Kidney (tissue), 13 donors: ENCODE measurements at regions not wholly inside any gene's neighbourhood (a gene's known extent, or its start where the extent isn't known, plus 50 kb on each side); places are given as distances from the start of the nearest gene placed in this dataset.

Source experiments
- DNase-seq, 5 donors: peaks; one replicate each; pipeline ENCODE4 v3.0.0-alpha.2; 2013 to 2020
- FAIRE-seq: peaks from 2 replicates; lab custom pipeline; 2012; peaks lifted over from hg19 to GRCh38; lab: Jason Lieb, UNC
- H3K27ac ChIP-seq, 2 donors: one replicate each; pipeline ENCODE4 v1.7.0; 2013; ENCODE audit warnings: low read depth in 2 of 2, low read length in 2 of 2, inconsistent platforms in 1 of 2
- H3K27me3 ChIP-seq: one replicate; pipeline ENCODE4 v1.7.1; 2013; ENCODE audit warnings: low read length, inconsistent platforms; ENCODE audit not compliant: control insufficient read depth, insufficient read depth
- H3K36me3 ChIP-seq, 3 donors: one replicate each; pipeline versions ENCODE4 v1.7.0 to v1.7.1; 2013; ENCODE audit warnings: low read length in 3 of 3, control low read depth in 1 of 3, inconsistent platforms in 1 of 3; ENCODE audit not compliant: insufficient read depth in 3 of 3, control insufficient read depth in 2 of 3
- H3K4me1 ChIP-seq, 3 donors: one replicate each; pipeline versions ENCODE4 v1.7.0 to v1.7.1; 2013; ENCODE audit warnings: low read length in 3 of 3, inconsistent platforms in 1 of 3, low read depth in 1 of 3; ENCODE audit not compliant: control insufficient read depth in 2 of 3, insufficient read depth in 2 of 3
- H3K4me3 ChIP-seq, 3 donors: one replicate each; pipeline versions ENCODE4 v1.7.0 to v1.8.1; 2013; ENCODE audit warnings: low read length in 3 of 3, control low read depth in 1 of 3, inconsistent platforms in 1 of 3
- H3K9ac ChIP-seq, 3 donors: one replicate each; pipeline versions ENCODE4 v1.7.0 to v1.7.1; 2013; ENCODE audit warnings: low read length in 3 of 3, control low read depth in 1 of 3, inconsistent platforms in 1 of 3
- H3K9me3 ChIP-seq, 3 donors: one replicate each; pipeline versions ENCODE4 v1.7.0 to v1.7.1; 2013; ENCODE audit warnings: low read length in 3 of 3, control low read depth in 1 of 3, inconsistent platforms in 1 of 3; ENCODE audit not compliant: control insufficient read depth in 2 of 3, insufficient read depth in 1 of 3
- intact Hi-C: fragments of 100-400 bp; cut with DNase I; formaldehyde crosslinking; loops from one replicate; pipeline ENCODE4 v1.11.1; 2022
- TF ChIP-seq, protein P1 (sequence below): IDR thresholded peaks from 3 replicates; pipeline ENCODE4 v1.5.1; 2012; ENCODE audit warnings: mild to moderate bottlenecking, moderate library complexity, borderline replicate concordance; ENCODE audit not compliant: insufficient read depth; ENCODE audit errors: extremely low read depth
- donor health status: control.
- donor health status: control.
- donor health status: control.
- donor health status: control.
- donor health status: control.
- donor health status: DM: yes; HTN: yes; CAD: no.
- donor health status: Normal renal cell carcinoma (clear cell type).

- intact Hi-C loops: no loop called here
- DNase-seq (no peak), FAIRE-seq (no peak)
- no peaks in the 10 kb centered on the region for H3K27me3 ChIP-seq
- H3K9ac ChIP-seq: no peak overlapping the region
- no peaks in the 10 kb centered on the region for H3K36me3 ChIP-seq
- H3K27ac ChIP-seq: no peak overlapping the region
- H3K9me3 ChIP-seq: no peaks in the 10 kb centered on the region
- no peak overlapping the region for H3K4me3 ChIP-seq
- H3K4me1 ChIP-seq: no peaks in the 10 kb centered on the region
- TF ChIP-seq, protein P1, sequence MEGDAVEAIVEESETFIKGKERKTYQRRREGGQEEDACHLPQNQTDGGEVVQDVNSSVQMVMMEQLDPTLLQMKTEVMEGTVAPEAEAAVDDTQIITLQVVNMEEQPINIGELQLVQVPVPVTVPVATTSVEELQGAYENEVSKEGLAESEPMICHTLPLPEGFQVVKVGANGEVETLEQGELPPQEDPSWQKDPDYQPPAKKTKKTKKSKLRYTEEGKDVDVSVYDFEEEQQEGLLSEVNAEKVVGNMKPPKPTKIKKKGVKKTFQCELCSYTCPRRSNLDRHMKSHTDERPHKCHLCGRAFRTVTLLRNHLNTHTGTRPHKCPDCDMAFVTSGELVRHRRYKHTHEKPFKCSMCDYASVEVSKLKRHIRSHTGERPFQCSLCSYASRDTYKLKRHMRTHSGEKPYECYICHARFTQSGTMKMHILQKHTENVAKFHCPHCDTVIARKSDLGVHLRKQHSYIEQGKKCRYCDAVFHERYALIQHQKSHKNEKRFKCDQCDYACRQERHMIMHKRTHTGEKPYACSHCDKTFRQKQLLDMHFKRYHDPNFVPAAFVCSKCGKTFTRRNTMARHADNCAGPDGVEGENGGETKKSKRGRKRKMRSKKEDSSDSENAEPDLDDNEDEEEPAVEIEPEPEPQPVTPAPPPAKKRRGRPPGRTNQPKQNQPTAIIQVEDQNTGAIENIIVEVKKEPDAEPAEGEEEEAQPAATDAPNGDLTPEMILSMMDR: no peak
Observed at GRCh38 chr12:61422786-61423185, 837.4 kb upstream of the USP15 start.

GRCh38 chr12:61452076-61452475 is 808.1 kb upstream of the USP15 start:
- H3K9me3 ChIP-seq: no peaks in the 10 kb centered on the region
- H3K27ac ChIP-seq: no peak overlapping the region
- no peaks in the 10 kb centered on the region for H3K27me3 ChIP-seq
- DNase-seq (no peak), FAIRE-seq (no peak)
- intact Hi-C loops: no loop called here
- H3K36me3 ChIP-seq: no peaks in the 10 kb centered on the region
- no peaks in the 10 kb centered on the region for H3K4me1 ChIP-seq
- H3K9ac ChIP-seq: no peak overlapping the region
- TF ChIP-seq, protein P1: no peak
- no peak overlapping the region for H3K4me3 ChIP-seq

DNA sequence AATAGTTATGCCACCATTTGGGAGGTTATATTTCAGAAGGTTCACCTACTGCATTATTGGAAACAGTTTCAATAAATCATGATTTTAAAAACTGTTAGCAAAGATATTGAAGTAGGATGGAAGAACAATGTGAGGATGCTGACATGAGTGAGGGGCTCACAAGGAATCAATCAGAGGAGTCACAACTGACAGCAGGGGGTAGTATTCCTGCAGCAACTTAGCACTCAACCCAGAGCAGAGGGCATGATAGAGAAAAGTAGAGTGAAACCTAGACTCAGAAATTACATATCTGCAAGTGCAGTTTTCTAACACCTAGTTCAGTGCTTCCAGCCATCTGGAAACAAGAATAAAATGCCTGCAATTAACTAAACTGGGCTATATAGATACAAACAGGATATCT is 772.5 kb upstream of the USP15 start:
- intact Hi-C loops: no loop called here
- H3K27ac ChIP-seq: no peak overlapping the region
- no peak for FAIRE-seq
- no peak for DNase-seq
- no peaks in the 10 kb centered on the region for H3K27me3 ChIP-seq
- TF ChIP-seq, protein P1: no peak
- H3K4me3 ChIP-seq: no peak overlapping the region
- H3K36me3 ChIP-seq: no peaks in the 10 kb centered on the region
- H3K9me3 ChIP-seq: no peaks in the 10 kb centered on the region
- H3K9ac ChIP-seq: no peak overlapping the region
- no peaks in the 10 kb centered on the region for H3K4me1 ChIP-seq
